ENCODE measurements at regions not wholly inside any gene's neighbourhood (a gene's known extent, or its start where the extent isn't known, plus 50 kb on each side); places are given as distances from the start of the nearest gene placed in this dataset.

GRCh38 chr13:40137400-40137799, 481.9 kb downstream of the COG6 start (continued):
- TF ChIP-seq BCL3 (IDR thresholded peaks at IDR 0.05; ENCODE audit: borderline replicate concordance, insufficient read depth, low read depth, low read length, poor library complexity, severe bottlenecking) (no peak), MXI1 (IDR thresholded peaks at IDR 0.05; ENCODE audit: low read depth, low read length) (no peak), SIN3A (IDR thresholded peaks at IDR 0.05; ENCODE audit: low read depth, low read length) (no peak), SIX5 (IDR thresholded peaks at IDR 0.05; ENCODE audit: low read depth, low read length, severe bottlenecking) (no peak), NFXL1 (IDR thresholded peaks at IDR 0.05; ENCODE audit: borderline replicate concordance) (no peak)

GRCh38 chr13:40139896-40140520, 484.5 kb downstream of the COG6 start:
- Histone ChIP-seq H3K27me3 (replicated peaks in 1 of 2; ENCODE audit: control insufficient read depth in 2 of 2, insufficient read depth in 2 of 2, low read length in 1 of 2) (peaks cover 0 to 1% of the 10 kb centered on the region in 2 experiments; a peak in 2 of 4 replicates), H3K27ac (ENCODE audit: control insufficient read depth, insufficient read depth) (no peak overlapping the region), H2AFZ (ENCODE audit: control insufficient read depth, low read depth, low read length) (no peak overlapping the region), H3K79me2 (ENCODE audit: control insufficient read depth, insufficient read depth, low read length) (no peaks in the 10 kb centered on the region), H3K4me1 (ENCODE audit: control insufficient read depth, insufficient read depth, low read length) (no peaks in the 10 kb centered on the region), H3K4me2 (ENCODE audit: control insufficient read depth, insufficient read depth) (no peak overlapping the region), H4K20me1 (ENCODE audit: control insufficient read depth, insufficient read depth) (no peaks in the 10 kb centered on the region; the same call in 1 of the 2 replicates), H3K9ac (ENCODE audit: control insufficient read depth, insufficient read depth, low read length) (no peak overlapping the region), H3K9me3 (replicated peaks; ENCODE audit: control insufficient read depth, insufficient read depth, low read length) (no peaks in the 10 kb centered on the region), H3K36me3 (ENCODE audit: control insufficient read depth in 2 of 2, insufficient read depth in 2 of 2, low read length in 1 of 2) (no peaks in the 10 kb centered on the region), H3K4me3 (no peak overlapping the region)
- DNase-seq (ENCODE audit: low read depth, low spot score) (no peak), FAIRE-seq (no peak), ATAC-seq (no peak)
- POLR2A ChIA-PET: no interaction called here
- SMC1A ChIA-PET (ENCODE audit: uncharacterized antibody, unreplicated experiment): interaction anchor here (0.6 to 1.2 kb wide), 3 partner anchors 22 to 294 kb away, joined by 3 to 4 read pairs (median 4); no protein-coding TSS in a partner anchor
- BruUV-seq (replicated peaks): no TSS peak
- RAD21 ChIA-PET (ENCODE audit: unreplicated experiment): no interaction called here
- CTCF ChIA-PET: no interaction called here
- in situ Hi-C loops (cut with MboI): no loop called here
- intact Hi-C loops (cut with micrococcal nuclease; ENCODE audit: unreplicated experiment): no loop called here
- 55% methylated on average over 10 of the region's 10 CpGs for WGBS (ENCODE audit: insufficient coverage, insufficient replicate concordance, low lambda C conversion rate, missing lambda C conversion rate)
- no peak for TF ChIP-seq HDAC2 (IDR thresholded peaks at IDR 0.05)
- TF ChIP-seq, protein P1, sequence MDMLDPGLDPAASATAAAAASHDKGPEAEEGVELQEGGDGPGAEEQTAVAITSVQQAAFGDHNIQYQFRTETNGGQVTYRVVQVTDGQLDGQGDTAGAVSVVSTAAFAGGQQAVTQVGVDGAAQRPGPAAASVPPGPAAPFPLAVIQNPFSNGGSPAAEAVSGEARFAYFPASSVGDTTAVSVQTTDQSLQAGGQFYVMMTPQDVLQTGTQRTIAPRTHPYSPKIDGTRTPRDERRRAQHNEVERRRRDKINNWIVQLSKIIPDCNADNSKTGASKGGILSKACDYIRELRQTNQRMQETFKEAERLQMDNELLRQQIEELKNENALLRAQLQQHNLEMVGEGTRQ (IDR thresholded peaks at IDR 0.05; ENCODE audit: borderline replicate concordance, low read depth, low read length): no peak
- TF ChIP-seq E2F4 (IDR thresholded peaks at IDR 0.05; ENCODE audit: low read depth, low read length): no peak
- TF ChIP-seq ESRRA (IDR thresholded peaks at IDR 0.05; ENCODE audit: low read length): no peak
- TF ChIP-seq ZBTB4 (CRISPR knock-in tag; IDR thresholded peaks at IDR 0.05): no peak
- TF ChIP-seq SMC3 (IDR thresholded peaks at IDR 0.05; ENCODE audit: borderline replicate concordance, low read length): no peak
- TF ChIP-seq POLR2AphosphoS5 (IDR thresholded peaks at IDR 0.05; ENCODE audit: low read length): no peak
- no peak for TF ChIP-seq BCL3 (IDR thresholded peaks at IDR 0.05; ENCODE audit: borderline replicate concordance, insufficient read depth, low read depth, low read length, poor library complexity, severe bottlenecking)
- TF ChIP-seq MEF2B (IDR thresholded peaks at IDR 0.05; ENCODE audit: partially characterized antibody, poor library complexity, severe bottlenecking): no peak
- no peak for TF ChIP-seq MTA2 (IDR thresholded peaks at IDR 0.05; ENCODE audit: low read depth)
